Activated B cell treated with CpG ODN at 0.5 μM for 24 hours (primary cell): ENCODE measurements at regions not wholly inside any gene's neighbourhood (a gene's known extent, or its start where the extent isn't known, plus 50 kb on each side); places are given as distances from the start of the nearest gene placed in this dataset.

Source experiments
- ATAC-seq: fragments of 200-7000 bp; cut with Tn5 transposase; one replicate; pipeline ENCODE4 v1.10.0; 2021; ENCODE audit warnings: low read depth, mild to moderate bottlenecking, moderate library complexity
- CTCF ChIA-PET: fragments of 350-600 bp; sonication (Branson Sonifier 250); formaldehyde crosslinking; loops from one replicate; lab custom pipeline; 2021; ENCODE audit warnings: antibody characterized with exemption; lab: Charles Lee
- POLR2A ChIA-PET: fragments of 350-600 bp; sonication (Branson Sonifier 250); formaldehyde crosslinking; loops from one replicate; lab custom pipeline; 2021; ENCODE audit warnings: antibody characterized with exemption; lab: Charles Lee
- DNase-seq: peaks from one replicate; pipeline ENCODE4 v3.0.0; 2022
- H3K27ac Mint-ChIP-seq: one replicate; pipeline ENCODE4 v1.8.0; 2020; ENCODE audit warnings: mixed read lengths
- H3K27me3 Mint-ChIP-seq: one replicate; pipeline ENCODE4 v1.8.0; 2021; ENCODE audit warnings: mixed read lengths
- H3K36me3 Mint-ChIP-seq: one replicate; pipeline ENCODE4 v1.8.0; 2021; ENCODE audit warnings: low read depth, mixed read lengths
- H3K4me1 Mint-ChIP-seq: one replicate; pipeline ENCODE4 v1.8.0; 2021; ENCODE audit warnings: mixed read lengths
- H3K4me3 Mint-ChIP-seq: one replicate; pipeline ENCODE4 v1.8.0; 2020; ENCODE audit warnings: mild to moderate bottlenecking, mixed read lengths
- H3K9me3 Mint-ChIP-seq: one replicate; pipeline ENCODE4 v1.8.0; 2020; ENCODE audit warnings: mixed read lengths
- intact Hi-C: fragments of 100-400 bp; cut with micrococcal nuclease; formaldehyde crosslinking; loops from one replicate; pipeline ENCODE4 v1.15.1; 2024
- TF ChIP-seq, protein P1 (sequence below): fragments of 200-600 bp; IDR thresholded peaks from one replicate; pipeline ENCODE4 v1.8.0; 2022; ENCODE audit warnings: antibody characterized with exemption, mild to moderate bottlenecking

DNA sequence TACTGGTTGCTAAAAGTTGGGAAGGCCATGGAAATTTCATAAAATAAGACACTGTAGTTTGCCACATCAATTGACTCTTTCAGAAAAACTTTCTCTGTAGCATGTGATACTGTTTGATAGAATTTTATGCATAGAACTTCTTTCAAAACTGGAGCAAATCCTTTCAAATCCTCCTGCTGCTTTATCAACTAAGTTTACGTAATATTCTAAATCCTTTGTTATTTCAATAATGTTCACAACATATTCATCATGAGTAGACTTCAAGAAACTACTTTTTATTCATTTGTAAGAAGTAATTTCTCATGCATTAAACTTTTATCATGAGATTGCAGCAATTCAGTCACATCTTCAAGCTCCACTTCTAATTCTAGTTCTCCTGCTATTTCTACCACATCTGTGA lies 199.3 kb downstream of the PCDH18 start:
- ChIA-PET CTCF (no interaction called here), POLR2A (no interaction called here)
- H3K4me3 Mint-ChIP-seq = no peak overlapping the region
- TF ChIP-seq, protein P1, sequence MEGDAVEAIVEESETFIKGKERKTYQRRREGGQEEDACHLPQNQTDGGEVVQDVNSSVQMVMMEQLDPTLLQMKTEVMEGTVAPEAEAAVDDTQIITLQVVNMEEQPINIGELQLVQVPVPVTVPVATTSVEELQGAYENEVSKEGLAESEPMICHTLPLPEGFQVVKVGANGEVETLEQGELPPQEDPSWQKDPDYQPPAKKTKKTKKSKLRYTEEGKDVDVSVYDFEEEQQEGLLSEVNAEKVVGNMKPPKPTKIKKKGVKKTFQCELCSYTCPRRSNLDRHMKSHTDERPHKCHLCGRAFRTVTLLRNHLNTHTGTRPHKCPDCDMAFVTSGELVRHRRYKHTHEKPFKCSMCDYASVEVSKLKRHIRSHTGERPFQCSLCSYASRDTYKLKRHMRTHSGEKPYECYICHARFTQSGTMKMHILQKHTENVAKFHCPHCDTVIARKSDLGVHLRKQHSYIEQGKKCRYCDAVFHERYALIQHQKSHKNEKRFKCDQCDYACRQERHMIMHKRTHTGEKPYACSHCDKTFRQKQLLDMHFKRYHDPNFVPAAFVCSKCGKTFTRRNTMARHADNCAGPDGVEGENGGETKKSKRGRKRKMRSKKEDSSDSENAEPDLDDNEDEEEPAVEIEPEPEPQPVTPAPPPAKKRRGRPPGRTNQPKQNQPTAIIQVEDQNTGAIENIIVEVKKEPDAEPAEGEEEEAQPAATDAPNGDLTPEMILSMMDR = no peak
- no peaks in the 10 kb centered on the region for H3K36me3 Mint-ChIP-seq
- H3K27me3 Mint-ChIP-seq = no peaks in the 10 kb centered on the region
- DNase-seq = no peak
- no peak for ATAC-seq
- no peak overlapping the region for H3K27ac Mint-ChIP-seq
- H3K9me3 Mint-ChIP-seq = peaks cover 6% of the 10 kb centered on the region
- no peaks in the 10 kb centered on the region for H3K4me1 Mint-ChIP-seq
- intact Hi-C loops = no loop called here

DNA sequence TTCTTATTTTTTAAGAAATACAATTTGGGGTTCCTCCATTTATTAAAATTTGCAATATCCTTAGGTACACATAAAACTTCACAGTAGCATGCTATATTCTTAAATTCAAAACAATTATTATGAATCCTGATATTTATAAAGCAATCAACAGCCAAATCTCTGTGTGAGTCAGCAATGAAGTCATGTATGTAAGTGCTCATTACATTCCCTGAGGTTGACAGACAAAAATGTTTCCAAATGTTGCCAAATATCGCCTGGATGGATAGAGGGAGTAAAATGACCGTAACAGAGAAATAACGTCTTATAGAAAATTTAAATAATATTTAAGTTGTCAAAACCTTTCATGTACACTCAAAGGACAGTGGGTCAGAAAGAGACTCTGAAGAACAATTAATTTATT lies 220.0 kb downstream of the PCDH18 start:
- H3K27me3 Mint-ChIP-seq = no peaks in the 10 kb centered on the region
- TF ChIP-seq, protein P1 = no peak
- CTCF ChIA-PET = no interaction called here
- POLR2A ChIA-PET = no interaction called here
- H3K4me1 Mint-ChIP-seq = no peaks in the 10 kb centered on the region
- H3K36me3 Mint-ChIP-seq = no peaks in the 10 kb centered on the region
- DNase-seq (no peak), ATAC-seq (no peak)
- no peaks in the 10 kb centered on the region for H3K9me3 Mint-ChIP-seq
- H3K4me3 Mint-ChIP-seq = no peak overlapping the region
- intact Hi-C loops = no loop called here
- no peak overlapping the region for H3K27ac Mint-ChIP-seq

DNA sequence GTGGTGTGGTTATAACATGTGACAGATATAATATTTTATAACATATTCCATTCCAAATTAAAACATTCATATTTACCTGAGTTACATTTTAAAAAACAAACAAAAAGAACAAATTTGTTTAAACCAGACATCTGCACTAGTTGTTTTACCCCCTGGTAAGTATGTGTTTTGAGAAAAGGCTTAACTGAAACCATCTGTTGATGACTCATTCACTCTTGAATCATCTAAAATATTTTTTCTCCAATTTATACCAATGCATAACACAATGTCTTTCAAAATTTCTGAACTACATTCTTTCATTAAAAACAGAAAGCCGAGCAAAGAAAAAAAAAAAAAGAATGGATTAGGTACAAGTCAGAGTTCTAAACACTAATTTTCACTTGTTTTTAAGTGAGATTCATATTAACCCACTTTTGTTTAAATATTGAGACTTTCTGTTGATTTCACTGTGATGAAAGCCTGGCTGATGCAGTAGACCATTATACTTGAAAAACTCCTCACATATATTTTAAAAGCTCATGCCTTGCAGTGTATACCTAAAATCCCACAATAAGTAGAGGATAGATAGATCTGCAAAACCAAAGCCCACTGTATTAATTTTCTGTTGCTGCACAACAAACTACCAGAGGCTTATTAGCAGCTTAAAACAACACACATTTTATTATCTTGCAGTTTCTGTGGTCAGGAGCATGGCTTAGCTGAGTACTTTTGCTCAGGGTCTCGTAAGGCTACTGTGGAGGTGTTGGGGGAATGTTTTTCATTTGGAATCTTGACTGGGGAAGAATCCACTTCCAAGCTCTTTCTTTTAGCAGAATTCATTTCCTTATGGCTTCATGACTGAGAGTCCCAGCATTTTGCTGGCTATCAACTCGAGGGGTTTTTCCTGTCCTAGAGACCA lies 221.5 kb downstream of the PCDH18 start:
- TF ChIP-seq, protein P1 = no peak
- Mint-ChIP-seq H3K4me1 (no peaks in the 10 kb centered on the region), H3K27me3 (no peaks in the 10 kb centered on the region), H3K9me3 (no peaks in the 10 kb centered on the region), H3K27ac (no peak overlapping the region), H3K36me3 (no peaks in the 10 kb centered on the region), H3K4me3 (no peak overlapping the region)
- ATAC-seq (no peak), DNase-seq (no peak)
- CTCF ChIA-PET = no interaction called here
- POLR2A ChIA-PET = no interaction called here
- intact Hi-C loops = no loop called here

DNA sequence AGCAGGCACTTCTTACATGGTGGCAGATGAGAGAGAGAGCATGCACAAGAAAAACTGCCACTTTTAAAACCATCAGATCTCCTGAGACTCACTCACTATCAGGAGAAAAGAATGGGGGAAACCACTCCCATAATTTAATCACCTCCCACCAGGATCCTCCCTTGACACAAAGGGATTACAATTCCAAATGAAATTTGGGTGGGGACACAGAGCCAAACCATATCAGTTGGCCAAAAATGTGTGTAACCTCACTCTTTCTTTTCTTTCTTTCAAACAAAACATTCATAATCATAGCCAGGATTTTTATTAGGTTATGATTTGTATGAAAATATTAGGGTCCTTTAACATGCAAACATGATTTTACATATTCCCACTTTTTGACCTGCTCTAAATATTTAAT lies 222.1 kb downstream of the PCDH18 start:
- TF ChIP-seq, protein P1 = no peak
- H3K4me1 Mint-ChIP-seq = no peaks in the 10 kb centered on the region
- H3K27me3 Mint-ChIP-seq = no peaks in the 10 kb centered on the region
- no peak overlapping the region for H3K27ac Mint-ChIP-seq
- ChIA-PET POLR2A (no interaction called here), CTCF (no interaction called here)
- H3K9me3 Mint-ChIP-seq = no peaks in the 10 kb centered on the region
- H3K4me3 Mint-ChIP-seq = no peak overlapping the region
- intact Hi-C loops = no loop called here
- no peak for ATAC-seq
- DNase-seq = no peak
- no peaks in the 10 kb centered on the region for H3K36me3 Mint-ChIP-seq

DNA sequence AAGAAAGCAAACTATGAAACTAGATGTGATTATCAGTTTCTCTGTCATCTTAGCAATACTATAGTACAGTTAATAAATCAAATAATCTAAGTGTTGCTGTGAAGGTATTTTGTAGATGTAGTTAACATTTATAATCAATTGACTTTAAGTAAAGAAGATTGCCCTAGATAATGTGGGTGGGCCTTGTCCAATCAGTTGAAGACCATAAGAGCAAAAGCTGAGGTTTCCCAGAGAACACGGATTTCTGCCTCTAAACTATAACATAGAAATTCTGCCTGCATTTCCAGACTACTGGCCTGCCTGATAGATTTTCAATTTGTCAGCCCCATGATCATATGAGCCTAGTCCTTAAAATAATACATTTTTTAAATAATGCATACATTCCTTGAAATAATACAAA lies 222.9 kb downstream of the PCDH18 start:
- Mint-ChIP-seq H3K4me1 (no peaks in the 10 kb centered on the region), H3K9me3 (peaks cover 2% of the 10 kb centered on the region), H3K27ac (no peak overlapping the region), H3K27me3 (no peaks in the 10 kb centered on the region), H3K4me3 (no peak overlapping the region), H3K36me3 (no peaks in the 10 kb centered on the region)
- intact Hi-C loops = no loop called here
- ATAC-seq (no peak), DNase-seq (no peak)
- ChIA-PET POLR2A (no interaction called here), CTCF (no interaction called here)
- TF ChIP-seq, protein P1 = no peak
